H54 (cell line): ENCODE measurements at regions not wholly inside any gene's neighbourhood (a gene's known extent, or its start where the extent isn't known, plus 50 kb on each side); places are given as distances from the start of the nearest gene placed in this dataset.
"Not testable (repeated sequence)": the region's sequence is repeated elsewhere in the genome, so short reads cannot be mapped to it uniquely, and the experiment has no call there.

Experiments used
- DNase-seq: peaks from one replicate; pipeline ENCODE4 v3.0.0; 2011; ENCODE audit warnings: low spot score, mixed read lengths; ENCODE audit not compliant: insufficient read length
- FAIRE-seq: peaks from 3 replicates; lab custom pipeline; 2011; peaks lifted over from hg19 to GRCh38; lab: Jason Lieb, UNC
- POLR2A ChIP-seq: IDR thresholded peaks from 2 replicates; pipeline ENCODE4 v1.6.1; 2011; ENCODE audit warnings: low read depth, mild to moderate bottlenecking, low read length

GRCh38 chr5:67752357-67752708 is 463.2 kb upstream of the PIK3R1 start:
- DNase-seq, result no peak
- no peak for TF ChIP-seq POLR2A
- no peak for FAIRE-seq

GRCh38 chr5:67748165-67748690 is 467.3 kb upstream of the PIK3R1 start:
- FAIRE-seq (no peak), DNase-seq (no peak)
- no peak for TF ChIP-seq POLR2A

GRCh38 chr5:67747096-67747495 is 468.5 kb upstream of the PIK3R1 start:
- FAIRE-seq, result no peak
- no peak for TF ChIP-seq POLR2A
- DNase-seq, result no peak

- not testable (repeated sequence) for FAIRE-seq, DNase-seq
Observed at GRCh38 chr5:67746608-67747007, 468.9 kb upstream of the PIK3R1 start.

- no peak for TF ChIP-seq POLR2A
- DNase-seq, result no peak
- no peak for FAIRE-seq
Observed at GRCh38 chr5:67746103-67746502, 469.5 kb upstream of the PIK3R1 start.

- DNase-seq, result no peak
- no peak for FAIRE-seq
- TF ChIP-seq POLR2A, result no peak
Observed at GRCh38 chr5:67732921-67733320, 482.6 kb upstream of the PIK3R1 start.

GRCh38 chr5:67732471-67732870 is 483.1 kb upstream of the PIK3R1 start:
- no peak for TF ChIP-seq POLR2A
- DNase-seq (no peak), FAIRE-seq (no peak)

- no peak for DNase-seq
- FAIRE-seq, result no peak
- TF ChIP-seq POLR2A, result no peak
Observed at GRCh38 chr5:67731886-67732285, 483.7 kb upstream of the PIK3R1 start.

GRCh38 chr5:67730917-67731474 is 484.6 kb upstream of the PIK3R1 start:
- no peak for FAIRE-seq
- TF ChIP-seq POLR2A, result no peak
- no peak for DNase-seq

- no peak for DNase-seq
- no peak for TF ChIP-seq POLR2A
- no peak for FAIRE-seq
Observed at GRCh38 chr5:67728326-67728890, 487.1 kb upstream of the PIK3R1 start.

- DNase-seq, result no peak
- no peak for TF ChIP-seq POLR2A
- no peak for FAIRE-seq
Observed at GRCh38 chr5:67725604-67726003, 490.0 kb upstream of the PIK3R1 start.

- no peak for DNase-seq
- no peak for TF ChIP-seq POLR2A
- no peak for FAIRE-seq
Observed at GRCh38 chr5:67724412-67725135, 491.0 kb upstream of the PIK3R1 start.

GRCh38 chr5:67723873-67724272 is 491.7 kb upstream of the PIK3R1 start:
- TF ChIP-seq POLR2A, result no peak
- no peak for DNase-seq
- no peak for FAIRE-seq

GRCh38 chr5:67722582-67722981 is 493.0 kb upstream of the PIK3R1 start:
- DNase-seq, FAIRE-seq: not testable (repeated sequence)
